Right lobe of liver (tissue), 4 donors: ENCODE measurements at regions not wholly inside any gene's neighbourhood (a gene's known extent, or its start where the extent isn't known, plus 50 kb on each side); places are given as distances from the start of the nearest gene placed in this dataset.

Source experiments
- POLR2A ChIP-seq: fragments of 450-650 bp; IDR thresholded peaks from one replicate; pipeline ENCODE4 v1.6.1; 2017; ENCODE audit warnings: antibody characterized with exemption, mild to moderate bottlenecking
- TF ChIP-seq, protein P1 (sequence below), 4 donors: fragments of 200-600 bp in 3 of 4; fragments of 450-650 bp in 1 of 4; IDR thresholded peaks; one replicate each; pipeline versions ENCODE4 v1.5.1 to v1.8.0; 2016 to 2022; ENCODE audit warnings: antibody characterized with exemption in 4 of 4, mild to moderate bottlenecking in 2 of 4
- donor health status: DM: no; HTN: no; CAD: no.
- donor health status: DM: no; HTN: no; CAD: no.
- donor health status: DM: no; HTN: yes; CAD: no.

DNA sequence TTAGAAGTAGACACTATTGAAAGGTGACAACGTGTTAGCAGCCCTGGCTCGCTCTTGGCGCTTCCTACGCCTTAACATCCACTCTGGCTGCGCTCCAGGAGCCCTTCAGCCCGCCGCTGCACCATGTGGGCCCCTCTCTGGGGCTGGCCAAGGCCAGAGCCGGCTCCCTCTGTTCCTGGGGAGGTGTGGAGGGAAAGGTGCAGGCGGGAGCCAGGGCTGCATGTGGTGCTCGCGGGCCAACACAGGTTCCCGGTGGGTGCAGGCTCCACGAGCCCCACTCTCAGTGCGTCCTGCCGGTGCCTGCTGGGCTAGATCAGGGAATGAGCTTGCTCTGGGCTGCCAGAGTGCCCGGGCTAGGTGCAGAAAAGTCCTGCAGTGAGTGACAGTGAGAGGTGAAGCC is 1284.3 kb downstream of the OLFM4 start:
- TF ChIP-seq, protein P1, sequence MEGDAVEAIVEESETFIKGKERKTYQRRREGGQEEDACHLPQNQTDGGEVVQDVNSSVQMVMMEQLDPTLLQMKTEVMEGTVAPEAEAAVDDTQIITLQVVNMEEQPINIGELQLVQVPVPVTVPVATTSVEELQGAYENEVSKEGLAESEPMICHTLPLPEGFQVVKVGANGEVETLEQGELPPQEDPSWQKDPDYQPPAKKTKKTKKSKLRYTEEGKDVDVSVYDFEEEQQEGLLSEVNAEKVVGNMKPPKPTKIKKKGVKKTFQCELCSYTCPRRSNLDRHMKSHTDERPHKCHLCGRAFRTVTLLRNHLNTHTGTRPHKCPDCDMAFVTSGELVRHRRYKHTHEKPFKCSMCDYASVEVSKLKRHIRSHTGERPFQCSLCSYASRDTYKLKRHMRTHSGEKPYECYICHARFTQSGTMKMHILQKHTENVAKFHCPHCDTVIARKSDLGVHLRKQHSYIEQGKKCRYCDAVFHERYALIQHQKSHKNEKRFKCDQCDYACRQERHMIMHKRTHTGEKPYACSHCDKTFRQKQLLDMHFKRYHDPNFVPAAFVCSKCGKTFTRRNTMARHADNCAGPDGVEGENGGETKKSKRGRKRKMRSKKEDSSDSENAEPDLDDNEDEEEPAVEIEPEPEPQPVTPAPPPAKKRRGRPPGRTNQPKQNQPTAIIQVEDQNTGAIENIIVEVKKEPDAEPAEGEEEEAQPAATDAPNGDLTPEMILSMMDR (IDR thresholded peaks at IDR 0.05): no peak
- TF ChIP-seq POLR2A: no peak
